Germinal center (tissue), 1 donor: ENCODE measurements at regions not wholly inside any gene's neighbourhood (a gene's known extent, or its start where the extent isn't known, plus 50 kb on each side); places are given as distances from the start of the nearest gene placed in this dataset.

Experiments
- DNase-seq: peaks from one replicate; pipeline ENCODE4 v3.0.0; 2012; ENCODE audit warnings: mixed read lengths, low spot score

DNA sequence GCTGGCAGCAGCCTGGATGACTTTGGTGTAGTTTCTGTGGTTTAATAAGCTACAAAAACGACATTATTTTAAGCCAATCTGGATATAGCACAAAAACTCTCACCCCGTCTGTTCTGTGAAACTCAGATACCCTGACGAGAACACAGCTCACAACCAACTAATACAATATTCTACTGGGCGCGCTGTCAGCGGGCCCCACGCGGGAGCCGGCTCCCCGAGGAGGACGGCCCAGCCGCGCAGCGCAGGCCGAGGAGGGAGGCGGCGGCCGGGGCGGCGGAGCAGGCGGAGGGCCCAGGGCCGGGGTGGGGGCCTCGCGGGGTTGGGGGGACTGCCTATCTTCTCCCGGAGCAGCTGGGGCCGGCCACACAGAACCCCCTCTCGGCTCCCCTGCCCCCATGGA is 87.2 kb upstream of the POU3F1 start:
- no peak for DNase-seq

DNA sequence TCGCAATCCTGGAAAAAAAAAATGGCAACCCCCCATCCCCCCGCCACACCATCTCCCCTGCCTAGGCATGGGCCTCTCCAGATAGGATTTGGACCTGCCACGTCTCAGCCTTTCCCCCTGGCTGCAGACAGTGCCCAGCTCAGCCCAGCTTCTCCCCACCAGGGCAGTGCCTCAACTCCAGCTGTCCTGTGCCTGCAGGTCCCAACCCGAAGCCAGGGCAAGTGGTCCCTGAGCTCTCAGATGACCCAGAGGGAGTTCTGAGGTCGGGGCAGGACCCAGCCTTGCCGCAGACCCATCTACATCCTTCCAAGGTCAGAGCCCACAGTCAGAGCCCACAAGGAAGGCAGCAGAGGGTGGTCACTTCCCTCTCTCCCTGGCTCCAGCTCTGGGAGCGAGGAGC is 86.7 kb upstream of the POU3F1 start:
- DNase-seq: no peak

DNA sequence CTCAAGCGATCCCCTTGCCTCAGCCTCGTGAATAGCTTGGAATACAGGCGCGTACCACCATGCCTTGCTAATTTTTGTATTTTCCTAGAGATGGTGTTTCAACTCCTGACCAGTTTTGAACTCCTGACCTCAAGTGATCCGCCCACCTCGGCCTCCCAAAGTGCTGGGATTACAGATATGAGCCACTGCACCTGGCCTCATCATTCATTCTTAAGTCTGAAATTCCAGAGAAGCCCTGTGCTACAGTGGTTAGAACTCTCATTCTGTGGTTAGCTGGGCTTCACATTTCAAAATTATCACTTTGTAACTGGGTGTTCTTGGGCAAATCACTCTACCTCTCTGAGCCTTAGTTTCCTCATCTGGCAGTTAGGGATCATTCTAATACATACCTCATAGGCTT is 86.1 kb upstream of the POU3F1 start:
- no peak for DNase-seq

DNA sequence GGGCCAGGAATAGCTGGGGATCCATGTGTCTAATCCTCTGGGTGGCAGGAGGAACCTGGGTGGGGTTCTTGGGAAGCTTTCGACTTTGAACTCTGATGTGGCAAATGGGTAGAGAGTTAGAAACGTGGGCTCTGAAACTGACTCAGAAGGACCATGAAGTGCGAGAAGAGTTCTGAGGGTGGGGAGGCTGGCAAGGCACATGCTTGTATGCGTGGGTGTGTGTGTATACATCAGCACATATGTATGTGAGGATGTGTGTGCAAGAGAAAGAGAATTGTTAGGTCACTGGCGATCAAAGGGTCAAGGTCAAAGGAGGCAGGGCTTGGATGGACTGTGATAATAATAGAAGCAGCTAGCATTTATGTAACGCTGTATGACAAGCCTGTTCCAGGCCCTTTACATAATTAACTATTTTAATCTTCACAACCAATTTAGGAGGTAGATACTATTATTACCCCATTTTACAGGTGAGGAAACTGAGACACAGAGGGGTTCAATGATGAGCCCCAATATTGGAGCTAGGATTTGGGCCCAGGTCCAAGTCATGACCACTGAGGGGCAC is 84.5 kb upstream of the POU3F1 start:
- DNase-seq: no peak

DNA sequence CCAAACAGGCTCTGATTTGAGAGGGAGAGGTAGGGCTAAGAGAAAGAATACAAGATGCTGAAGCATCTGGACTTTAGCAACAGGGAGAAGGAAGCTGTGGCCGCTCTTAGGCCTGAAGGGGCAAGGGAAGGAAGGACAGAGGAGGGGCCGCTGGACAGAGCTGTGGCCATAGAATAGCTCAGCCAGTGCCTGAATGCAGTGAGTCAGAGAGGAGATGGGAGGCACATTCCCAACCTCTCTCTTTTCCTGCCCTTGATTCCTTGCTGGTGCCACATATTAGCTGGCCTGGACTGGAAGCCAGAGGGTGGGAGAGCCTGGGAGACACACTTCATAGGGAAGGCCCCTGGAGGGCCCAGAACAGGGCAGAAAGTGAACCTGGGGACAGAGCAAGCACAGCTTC is 83.4 kb upstream of the POU3F1 start:
- no peak for DNase-seq

DNA sequence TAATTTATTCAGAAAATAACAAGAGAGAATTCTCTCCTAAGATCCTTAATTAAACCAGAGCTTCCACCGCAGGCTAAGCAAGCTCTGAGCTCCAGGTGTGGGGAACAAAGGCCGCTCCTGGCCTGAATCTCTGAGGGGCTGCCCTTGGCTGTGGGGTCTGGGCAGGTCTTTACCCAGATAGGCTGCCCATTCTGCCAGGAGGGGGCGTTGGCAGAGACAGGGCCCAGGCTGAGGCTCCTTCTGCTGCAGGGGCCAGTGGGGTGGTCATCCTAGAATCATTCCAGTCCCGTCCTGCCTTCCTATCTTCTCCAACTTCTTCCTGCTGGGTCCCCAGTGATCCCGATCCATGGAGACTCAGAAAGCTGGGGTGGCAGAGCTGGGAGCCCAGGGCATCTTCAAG is 82.9 kb upstream of the POU3F1 start:
- DNase-seq: no peak

DNA sequence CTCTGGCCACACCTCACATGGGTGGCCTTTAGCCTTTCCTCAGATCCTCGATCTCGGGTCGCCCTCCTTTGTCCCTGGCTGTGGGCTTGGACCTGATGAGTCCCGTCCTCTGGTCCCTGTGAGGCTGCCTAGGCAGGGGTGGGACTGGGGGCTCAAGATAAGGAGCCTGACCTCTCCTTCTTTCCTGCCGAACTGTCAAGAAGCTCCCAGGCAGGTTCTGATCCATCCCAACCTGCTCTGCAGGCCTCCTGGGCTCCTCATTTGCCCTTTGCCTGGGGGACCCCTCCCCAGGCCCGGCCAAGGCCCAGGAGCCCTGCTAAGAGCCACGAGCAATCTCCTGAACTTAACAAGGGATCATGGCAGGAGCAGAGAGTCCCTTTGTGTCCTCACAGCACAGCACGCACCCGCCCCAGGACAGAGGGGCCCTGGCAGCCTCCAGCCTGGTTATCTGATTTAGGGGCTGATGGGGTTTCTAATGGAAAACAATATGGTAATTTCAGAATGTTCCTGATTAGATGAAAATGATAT is 82.4 kb upstream of the POU3F1 start:
- no peak for DNase-seq

DNA sequence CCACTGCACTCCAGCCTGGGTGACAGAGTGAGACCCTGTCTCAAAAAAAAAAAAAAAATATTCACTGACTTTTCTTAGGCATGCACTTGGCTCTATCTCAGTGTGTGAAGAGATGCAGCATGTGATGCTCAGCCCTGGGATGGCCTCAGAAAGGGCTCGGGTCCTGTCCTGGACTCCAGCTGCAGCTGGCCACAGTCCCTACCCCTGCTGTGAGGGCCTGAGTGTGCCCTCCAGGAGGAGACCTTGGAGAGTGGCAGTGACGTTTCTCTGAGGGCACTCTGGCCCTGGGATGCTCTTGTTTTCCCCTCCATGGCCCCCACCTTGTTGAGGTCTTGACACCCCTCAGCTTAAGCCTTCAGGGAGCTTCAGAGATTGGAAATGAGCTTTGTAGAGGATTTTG is 81.9 kb upstream of the POU3F1 start:
- no peak for DNase-seq

DNA sequence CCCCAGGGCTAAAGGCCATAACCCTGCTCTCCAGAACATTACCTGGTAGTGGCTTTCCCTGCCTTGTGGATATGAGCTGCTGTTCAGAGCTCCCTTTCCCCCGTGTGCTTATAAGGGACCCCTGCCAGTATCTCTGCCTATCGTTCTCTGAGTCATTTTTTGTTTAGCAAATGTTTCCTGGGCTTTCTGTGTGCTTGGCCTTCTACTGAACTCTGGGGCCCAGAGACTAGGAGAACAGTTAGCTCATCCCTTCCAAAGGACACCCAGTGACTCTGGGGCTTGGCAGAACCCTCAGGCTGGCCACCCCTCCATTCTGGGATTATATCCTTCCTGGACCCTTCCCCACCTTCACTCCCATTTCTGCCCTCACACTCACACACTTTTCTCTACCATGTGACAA is 80.8 kb upstream of the POU3F1 start:
- no peak for DNase-seq

DNA sequence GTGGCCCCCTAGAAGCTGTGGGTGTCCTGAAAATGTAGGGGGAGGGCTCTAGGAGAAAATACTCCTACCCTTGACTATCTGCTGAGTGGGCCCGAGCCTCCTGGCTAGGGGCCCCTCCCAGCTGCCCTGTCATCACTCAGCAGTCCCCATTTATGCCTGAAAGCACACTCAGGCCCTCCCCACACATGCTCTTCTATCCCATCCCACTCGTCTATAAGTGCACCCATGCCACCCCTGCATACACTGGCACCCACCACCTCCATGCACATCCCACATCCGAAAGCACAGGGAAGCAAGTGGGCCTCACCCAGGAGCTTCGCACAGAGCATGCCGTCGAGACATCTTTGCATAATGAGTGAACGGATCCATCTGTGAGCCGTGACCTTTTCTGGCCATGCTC is 80.4 kb upstream of the POU3F1 start:
- DNase-seq: no peak

DNA sequence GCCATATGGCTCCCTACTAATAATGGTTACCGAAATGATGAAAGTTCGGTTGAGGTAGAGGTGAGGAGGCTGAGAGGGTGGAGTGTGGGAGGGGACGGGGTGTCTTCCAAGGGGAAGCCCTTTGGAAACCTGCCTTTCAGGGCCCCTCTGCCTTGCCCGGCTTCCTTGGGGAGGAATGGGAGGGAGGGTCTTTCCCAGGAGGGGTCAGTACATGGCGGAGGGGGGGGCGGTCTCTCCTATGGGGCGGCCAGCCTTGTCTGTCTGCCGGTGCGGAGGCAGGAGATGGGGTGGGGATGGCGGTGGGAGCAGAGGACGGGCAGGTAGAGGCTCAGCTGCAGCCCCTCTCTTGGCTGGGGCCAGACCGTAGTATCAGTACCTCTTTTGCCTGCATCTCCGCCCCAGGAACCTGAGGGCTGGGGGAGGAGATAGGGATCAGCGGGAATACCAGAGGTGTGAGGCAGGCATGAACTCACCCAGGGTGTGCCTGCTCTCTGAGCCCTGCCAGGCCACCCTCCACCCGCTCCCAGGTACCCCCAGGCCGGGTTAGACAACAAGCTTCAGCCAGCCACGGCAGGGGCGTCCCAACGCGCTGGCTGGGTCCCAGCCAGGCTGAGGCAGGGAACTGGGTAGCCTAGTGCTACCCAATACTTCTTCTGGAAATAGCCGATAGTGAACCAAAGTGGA is 79.4 kb upstream of the POU3F1 start:
- DNase-seq: no peak

DNA sequence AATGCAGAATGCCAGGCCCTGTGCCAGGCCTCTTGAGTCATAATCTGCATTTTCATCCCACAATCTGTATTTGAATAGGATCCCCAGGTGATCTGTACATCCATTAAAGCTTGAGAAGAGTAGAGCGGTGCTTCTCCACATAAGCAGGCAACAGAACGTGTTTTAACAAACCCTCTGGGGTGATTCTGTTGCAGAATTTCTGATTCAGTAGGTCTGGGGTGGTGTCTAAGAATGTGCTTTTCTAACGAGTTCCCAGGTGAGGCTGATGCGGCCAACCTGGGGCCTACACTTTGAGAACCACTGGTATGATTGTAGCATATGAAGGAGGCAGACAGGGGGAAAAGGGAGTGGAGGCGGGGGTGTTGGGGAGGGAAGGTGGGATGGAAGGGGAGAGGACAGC is 78.4 kb upstream of the POU3F1 start:
- no peak for DNase-seq

DNA sequence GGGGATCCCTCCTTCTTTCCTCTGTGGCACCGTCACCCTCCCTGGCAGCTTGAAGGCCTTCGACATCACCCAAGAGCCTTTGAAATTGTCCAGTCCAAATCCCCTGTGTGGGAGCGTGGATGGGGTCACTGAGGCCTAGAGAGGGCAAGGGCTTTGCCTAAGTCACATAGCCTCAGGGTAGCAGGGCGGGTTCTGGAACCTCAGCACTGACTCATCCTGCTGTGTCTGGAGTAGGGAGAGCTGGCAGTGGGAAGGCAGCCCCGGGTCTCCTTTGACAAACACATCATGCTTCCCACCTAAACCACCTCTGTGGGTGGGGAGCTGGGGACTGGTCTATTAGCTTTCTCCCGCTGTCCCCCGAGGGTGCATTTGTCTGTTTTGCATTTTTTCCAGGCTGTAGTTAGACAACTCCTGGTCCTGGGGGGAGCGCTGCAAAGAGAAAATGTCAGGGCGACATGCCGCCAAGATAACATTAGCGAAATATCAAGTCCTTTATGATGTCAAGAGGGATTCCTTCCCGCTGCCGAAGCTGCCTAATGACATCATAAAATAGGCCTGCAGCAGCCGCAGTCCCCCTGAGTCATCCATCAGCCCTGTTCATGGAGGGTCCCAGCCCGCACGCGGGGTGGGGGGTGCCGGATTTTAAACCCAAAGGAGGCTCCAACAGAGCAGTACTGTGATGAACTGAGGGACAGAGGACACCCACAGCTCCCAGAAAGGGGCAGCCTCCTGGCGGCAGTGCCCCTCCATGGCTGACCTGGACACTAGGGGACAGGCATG is 77.0 kb upstream of the POU3F1 start:
- no peak for DNase-seq

DNA sequence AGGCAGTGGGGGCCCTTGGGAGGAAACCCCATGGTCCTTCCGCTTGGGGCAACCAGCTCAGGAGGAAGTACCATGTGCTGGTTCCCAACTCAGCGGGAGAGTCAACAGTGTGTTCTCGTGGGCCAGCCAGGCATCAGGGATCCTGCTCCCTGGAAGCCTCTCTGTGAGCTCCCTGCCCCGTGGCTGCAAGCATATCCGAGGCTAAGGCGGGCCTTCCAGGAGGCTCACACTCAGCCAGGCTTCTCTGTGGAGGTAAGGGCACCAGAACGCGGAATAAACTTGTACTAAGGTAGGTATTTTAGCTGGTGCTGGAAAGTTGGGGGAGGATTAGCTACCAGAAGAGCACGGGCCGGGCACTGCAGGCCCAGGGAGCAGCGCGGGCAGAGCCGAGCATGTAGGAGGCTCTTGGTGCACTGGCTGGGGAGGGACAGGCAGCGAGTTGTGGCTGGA is 74.7 kb upstream of the POU3F1 start:
- DNase-seq: no peak

DNA sequence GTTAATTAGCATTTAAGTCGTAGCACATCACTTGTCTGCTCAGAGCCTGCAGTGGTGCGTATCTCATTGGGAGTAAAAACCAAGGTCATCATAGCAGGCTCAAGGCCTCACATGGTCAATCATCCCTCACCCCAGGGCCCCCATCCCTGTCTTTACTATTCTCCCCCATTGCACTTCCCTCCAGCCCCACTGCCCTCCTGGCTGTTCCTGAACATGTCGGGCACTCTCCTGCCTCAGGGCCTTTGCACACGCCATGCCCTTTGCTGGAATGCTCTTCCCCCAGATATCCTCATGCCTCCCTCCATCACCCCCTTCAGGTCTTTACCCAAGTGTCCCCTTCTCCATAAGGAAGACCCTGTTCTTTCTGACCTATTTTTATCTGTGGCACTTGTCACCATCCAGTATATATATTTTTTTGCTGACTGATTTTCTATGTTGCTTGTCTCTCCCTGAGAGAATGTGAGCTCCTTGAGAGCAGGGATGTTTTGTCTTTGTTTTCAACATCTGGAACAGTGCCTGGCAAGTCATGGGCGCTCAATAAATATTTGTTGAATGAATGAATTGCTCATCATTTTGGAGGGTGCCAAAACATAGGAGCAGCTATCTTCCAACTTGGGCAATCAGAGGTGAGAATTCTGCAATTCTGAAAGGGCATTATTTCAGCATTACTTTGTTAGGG is 74.1 kb upstream of the POU3F1 start:
- DNase-seq: no peak

DNA sequence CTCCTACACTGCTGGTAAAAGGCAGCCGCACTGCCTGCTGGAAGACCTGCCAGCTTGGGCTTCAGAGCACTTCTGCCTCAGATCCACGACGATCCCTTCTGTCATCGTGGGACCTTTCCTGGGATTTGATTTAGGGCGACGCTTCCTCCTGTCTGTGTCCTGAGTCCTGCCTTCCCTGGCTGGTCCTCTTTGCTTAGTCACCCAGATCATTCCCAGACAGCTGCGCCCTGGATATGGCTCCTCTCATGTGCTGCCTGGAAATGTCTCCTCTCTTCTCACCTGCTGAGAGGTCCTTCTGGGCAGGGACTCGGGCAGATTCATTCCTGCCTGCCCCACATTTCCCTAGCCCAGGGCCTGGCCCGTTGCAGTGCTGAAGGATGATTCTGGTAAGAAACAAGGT is 72.4 kb upstream of the POU3F1 start:
- no peak for DNase-seq

DNA sequence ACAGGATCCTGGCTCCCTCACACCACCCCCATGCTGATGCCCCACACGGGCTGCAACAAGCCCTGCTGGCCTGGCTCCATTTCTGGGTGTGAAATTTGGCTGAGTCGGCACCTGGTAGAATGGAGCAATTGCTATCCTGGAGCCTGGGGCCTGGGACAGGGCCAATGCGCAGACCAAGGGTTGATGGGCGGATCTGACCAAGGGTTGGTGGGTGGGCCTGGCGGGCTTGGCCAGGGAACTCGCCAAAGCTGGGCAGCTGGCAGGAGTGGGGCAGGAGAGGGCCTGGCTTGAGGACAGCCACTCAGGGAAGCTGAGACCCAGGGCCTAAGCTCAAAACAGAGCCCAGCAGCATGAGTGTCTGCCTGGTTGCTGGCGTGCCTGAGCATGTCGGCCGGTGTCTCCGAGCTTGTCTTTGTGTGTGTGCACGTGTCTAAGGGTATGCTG is 70.9 kb upstream of the POU3F1 start:
- no peak for DNase-seq

DNA sequence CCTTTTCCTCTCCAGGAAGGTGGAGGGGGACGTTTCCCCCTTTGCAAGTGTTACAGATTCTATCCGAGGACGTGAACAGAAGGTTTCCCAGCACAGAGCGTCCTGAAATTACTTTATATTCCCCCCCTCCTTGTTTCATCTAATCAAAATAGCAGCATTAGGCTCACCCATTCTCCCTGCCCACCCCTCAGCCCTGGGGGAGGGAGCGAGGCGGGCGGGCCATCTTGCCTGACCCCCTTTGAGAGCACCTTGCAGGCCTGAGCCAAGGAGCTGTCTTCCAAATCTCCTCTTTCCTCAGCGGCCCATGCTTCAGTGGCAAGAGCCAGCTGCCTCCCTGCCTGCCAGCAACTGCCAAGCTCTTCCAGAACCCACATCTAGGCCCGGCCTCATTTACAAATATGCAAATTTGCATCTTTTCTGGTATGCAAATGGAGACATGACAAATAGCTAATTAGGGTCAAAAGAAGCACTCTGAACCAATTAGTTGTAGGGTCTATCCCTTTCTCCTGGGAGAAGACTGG is 69.1 kb upstream of the POU3F1 start:
- DNase-seq: no peak

DNA sequence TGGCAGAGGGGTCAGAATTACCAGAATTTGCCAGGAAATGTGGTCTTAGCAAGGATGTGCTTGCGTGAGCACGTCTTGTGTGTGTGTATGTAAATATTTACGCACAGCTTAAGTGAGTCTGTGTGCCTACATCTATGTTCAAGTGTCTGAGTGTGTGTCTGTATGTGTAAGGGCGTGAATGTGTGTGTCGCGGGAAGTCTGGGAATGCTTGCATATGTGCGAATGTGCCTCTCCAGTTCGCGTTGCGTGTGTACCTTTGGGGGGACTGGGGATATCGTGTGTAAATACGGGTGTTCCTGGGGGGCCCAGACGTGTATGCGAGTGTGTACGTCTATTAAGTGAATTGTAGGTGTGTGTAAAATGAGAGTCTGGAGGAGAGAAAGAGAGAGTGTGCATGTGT is 68.6 kb upstream of the POU3F1 start:
- DNase-seq: no peak

DNA sequence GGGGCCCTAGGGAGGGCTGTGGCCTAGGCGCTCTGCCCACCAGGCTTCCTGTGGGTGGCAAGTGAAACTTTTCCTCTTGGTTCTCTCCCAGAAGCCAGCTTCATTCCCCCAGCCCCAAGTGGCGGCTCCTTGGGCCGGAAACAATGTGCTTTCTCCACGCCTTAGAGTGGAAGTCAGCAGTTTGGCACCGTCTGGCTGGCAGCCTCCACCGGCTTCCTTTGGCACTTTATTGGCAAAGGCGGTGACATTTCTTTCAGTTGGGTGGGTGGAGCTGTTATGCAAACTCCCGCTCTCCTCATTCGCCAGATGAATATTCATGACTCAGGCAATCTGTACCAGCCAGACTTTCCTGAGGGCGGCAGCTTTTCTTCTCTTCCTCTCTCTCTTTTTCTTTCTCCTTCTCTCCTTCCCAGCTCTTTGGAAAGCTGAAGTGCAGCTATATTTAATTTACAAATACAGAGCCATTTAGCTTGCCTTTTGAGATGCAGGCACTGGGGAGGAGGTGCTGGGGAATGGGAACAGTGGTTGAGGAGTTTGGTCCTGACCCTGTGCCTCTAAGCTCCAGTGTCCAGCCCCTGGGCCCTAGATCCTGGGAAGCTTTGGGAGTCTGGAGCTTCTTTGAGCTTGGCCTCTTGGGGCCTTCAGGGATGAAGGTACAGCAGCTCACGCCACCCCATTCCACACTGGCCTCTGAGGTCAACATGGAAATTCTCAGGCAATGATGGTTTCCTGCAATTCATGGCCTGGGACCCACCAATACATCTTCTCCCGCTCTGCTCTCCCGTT is 67.8 kb upstream of the POU3F1 start:
- DNase-seq: peak; percentile 45

DNA sequence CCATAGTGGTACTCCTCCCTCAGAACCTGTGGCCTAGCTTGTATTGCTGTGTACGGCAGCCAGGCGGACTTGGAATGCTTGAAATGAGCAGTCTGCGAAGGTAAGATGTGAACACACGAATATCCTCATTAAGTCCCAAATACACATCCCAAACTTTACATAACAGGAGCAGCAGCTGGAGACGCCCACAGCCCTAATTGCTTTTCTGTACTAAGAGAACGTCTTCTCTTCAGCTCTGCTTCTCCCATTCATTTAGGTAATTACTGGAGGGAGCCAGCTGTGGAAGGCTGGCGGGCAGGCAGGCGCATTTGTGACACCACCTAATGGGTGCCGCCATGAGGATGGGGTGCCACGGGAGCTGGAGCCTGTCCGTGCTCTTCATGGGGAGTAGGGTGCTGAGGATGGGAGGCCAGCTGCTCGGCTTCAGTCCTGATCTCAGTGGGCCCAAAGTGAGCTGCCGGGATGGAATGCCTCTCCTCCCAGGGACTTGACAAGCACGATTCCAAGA is 66.6 kb upstream of the POU3F1 start:
- DNase-seq: no peak
